ENCODE measurements at regions not wholly inside any gene's neighbourhood (a gene's known extent, or its start where the extent isn't known, plus 50 kb on each side); places are given as distances from the start of the nearest gene placed in this dataset.

DNA sequence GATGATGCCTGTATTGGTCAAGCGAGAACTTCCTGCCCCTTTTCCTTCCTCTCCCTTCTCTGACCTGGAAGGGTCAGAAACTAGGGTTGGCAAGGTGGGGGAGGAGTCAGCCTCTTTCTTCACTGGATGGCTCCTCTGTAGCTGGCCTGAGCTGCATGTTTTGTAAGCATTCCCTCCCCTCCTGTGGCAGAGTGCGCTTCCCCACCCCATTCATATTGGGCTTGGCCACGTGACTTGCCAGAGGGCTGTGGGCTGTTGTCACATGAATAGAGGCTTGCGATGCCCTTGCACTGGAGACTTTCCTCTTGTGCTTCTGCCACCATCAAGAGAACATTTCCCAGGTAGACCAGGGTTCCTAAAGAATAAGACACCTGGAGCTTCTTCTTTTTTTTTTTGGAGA lies 111.3 kb upstream of the PODXL start:
- TF ChIP-seq, protein P1, sequence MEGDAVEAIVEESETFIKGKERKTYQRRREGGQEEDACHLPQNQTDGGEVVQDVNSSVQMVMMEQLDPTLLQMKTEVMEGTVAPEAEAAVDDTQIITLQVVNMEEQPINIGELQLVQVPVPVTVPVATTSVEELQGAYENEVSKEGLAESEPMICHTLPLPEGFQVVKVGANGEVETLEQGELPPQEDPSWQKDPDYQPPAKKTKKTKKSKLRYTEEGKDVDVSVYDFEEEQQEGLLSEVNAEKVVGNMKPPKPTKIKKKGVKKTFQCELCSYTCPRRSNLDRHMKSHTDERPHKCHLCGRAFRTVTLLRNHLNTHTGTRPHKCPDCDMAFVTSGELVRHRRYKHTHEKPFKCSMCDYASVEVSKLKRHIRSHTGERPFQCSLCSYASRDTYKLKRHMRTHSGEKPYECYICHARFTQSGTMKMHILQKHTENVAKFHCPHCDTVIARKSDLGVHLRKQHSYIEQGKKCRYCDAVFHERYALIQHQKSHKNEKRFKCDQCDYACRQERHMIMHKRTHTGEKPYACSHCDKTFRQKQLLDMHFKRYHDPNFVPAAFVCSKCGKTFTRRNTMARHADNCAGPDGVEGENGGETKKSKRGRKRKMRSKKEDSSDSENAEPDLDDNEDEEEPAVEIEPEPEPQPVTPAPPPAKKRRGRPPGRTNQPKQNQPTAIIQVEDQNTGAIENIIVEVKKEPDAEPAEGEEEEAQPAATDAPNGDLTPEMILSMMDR (IDR thresholded peaks at IDR 0.05; ENCODE audit: insufficient read depth, low read length): no peak
- TF ChIP-seq POLR2AphosphoS5 (IDR thresholded peaks at IDR 0.05; ENCODE audit: low read depth) (no peak), REST (IDR thresholded peaks at IDR 0.05; ENCODE audit: insufficient replicate concordance, low read depth) (no peak)
